IPS-NIHi7 (cell line): ENCODE measurements at regions not wholly inside any gene's neighbourhood (a gene's known extent, or its start where the extent isn't known, plus 50 kb on each side); places are given as distances from the start of the nearest gene placed in this dataset.
"Not testable (repeated sequence)": the region's sequence is repeated elsewhere in the genome, so short reads cannot be mapped to it uniquely, and the experiment has no call there.

Experiments used
- DNase-seq: peaks from one replicate; pipeline ENCODE4 v3.0.0; 2012; ENCODE audit warnings: mixed read lengths; ENCODE audit errors: extremely low spot score

DNA sequence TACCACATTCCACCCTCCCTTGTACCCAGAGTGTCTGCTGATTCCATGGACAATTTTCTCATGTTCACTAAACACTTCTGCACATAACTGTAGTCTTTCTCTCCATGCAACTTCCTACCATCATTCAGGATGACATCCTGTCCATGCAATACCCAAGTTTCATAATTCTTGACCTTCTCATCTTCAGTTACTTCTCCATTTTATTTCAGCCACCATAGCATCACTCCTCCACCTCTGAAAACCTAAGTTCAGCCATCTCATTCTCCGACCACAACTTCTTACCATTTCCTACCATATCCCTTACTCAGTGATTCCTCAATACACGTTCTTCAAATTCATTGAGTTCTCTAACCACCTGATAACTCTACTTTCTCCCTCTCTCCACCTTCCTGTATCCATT, 216.5 kb upstream of the TENT5A start:
- no peak for DNase-seq

DNA sequence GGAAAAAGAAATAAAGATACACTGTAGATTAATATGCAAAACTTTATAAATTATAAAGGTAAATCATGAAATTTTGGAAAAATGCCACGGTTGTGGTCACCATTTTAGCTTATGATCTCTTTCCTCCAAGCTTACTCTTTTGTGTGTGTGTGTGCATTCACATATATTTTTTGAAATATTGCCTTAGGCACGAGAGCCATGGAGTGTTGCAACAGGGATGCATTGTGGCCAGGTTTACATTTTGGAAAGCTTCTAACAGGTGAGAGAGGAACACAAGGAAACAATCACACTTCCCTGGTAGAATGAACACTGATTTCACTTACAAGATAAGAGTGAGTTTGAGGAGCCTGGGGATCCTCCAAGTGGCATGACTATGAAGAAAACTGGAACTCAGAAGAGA, 214.5 kb upstream of the TENT5A start:
- no peak for DNase-seq

DNA sequence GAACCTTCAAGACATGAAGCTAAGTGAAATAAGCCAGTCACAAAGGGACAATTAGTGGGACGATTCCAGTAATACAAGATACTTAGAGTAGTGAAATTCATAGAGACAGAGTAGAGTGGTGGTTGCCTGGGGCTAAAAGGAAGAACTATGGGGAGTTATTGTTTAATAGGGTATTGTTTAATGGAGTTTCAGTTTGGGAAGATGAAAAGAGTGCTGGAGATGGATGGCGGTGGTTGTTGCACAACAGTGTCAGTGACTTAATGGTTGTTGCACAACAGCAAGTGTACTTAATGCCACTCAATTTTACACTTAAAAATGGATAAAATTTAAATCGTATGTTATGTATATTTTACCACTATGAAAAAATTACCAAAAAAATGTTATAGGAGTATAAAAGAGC, 209.7 kb upstream of the TENT5A start:
- DNase-seq: no peak

DNA sequence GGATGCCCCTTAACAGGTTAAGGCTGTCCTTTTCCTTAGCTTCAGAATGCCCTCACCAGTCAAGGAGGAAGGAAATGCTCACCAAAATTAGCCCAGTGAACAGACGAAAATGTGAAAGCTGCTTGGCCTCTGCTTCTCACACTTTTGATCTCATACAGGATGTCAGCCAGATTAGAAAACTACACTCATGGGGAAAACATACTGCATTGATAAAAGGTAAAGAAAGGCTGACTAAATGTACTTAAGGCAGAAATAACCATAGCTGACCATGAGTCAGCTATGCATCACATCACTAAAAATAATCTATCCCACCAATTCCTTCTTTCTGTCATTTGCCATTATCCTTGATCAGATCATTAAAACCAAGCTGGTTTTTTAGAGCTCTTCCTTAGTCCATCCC, 198.4 kb upstream of the TENT5A start:
- DNase-seq: no peak

DNA sequence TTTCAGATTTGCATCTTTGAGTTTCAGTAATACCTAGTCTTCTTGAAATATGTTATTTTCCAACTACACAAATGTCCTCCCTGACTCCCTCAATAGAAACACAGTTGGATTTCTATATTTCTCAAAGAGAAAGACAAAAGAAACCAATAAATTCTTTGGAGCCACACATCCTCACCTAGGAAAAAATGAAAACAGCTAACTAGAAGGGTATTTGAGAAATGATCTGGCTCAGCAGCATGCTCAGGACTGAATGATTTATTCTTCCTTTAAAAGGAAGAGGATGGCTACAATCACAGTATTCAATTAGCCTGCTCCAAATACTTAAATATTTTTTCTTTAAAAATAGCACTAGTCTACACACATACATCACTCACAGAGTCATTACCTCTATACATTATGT, 196.4 kb upstream of the TENT5A start:
- DNase-seq: no peak

DNA sequence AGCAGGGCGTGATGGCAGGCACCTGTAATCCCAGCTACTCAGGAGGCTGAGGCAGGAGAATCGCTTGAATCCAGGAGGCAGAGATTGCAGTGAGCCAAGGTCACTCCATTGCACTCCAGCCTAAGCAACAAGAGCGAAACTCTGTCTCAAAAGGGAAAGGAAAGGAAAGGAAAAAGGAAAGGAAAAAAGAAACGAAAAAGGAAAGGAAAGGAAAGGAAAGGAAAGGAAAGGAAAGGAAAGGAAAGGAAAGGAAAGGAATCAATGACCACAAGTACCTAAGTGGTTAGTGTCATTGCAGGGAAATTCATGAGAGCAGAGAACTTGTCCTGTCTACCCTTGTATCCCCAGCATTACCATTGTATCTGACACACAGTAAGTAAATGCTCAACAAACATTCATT, 195.7 kb upstream of the TENT5A start:
- DNase-seq: not testable (repeated sequence)

DNA sequence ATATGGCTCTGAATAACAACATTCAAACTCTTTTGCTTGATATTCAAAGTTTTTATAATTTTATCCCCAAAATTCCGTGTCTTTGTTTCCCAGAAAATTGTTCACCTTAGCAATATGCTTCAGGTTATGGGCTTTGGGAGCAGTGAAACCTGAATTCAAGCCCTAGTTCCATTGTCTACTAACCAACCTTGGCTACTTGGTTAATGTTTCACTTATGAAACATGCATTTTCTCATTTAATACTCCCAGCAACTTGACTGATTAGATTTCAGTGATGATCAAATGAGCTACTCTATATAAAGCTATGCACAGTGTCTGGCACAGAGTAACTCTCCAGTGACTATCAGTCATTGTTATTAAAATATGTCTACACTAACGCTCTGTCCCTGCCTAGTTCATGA, 192.2 kb upstream of the TENT5A start:
- DNase-seq: no peak

DNA sequence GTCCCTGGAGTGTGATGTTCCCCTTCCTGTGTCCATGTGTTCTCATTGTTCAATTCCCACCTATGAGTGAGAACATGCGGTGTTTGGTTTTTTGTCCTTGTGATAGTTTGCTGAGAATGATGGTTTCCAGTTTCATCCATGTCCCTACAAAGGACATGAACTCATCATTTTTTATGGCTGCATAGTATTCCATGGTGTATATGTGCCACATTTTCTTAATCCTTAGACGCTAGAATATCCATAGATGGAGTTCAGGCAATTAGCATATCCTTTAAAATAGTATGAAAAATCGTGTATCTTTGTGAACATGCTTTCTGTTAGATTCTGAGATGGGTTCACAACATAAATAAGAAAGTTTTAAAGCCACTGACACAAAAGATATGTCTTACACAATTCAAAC, 190.4 kb upstream of the TENT5A start:
- not testable (repeated sequence) for DNase-seq

DNA sequence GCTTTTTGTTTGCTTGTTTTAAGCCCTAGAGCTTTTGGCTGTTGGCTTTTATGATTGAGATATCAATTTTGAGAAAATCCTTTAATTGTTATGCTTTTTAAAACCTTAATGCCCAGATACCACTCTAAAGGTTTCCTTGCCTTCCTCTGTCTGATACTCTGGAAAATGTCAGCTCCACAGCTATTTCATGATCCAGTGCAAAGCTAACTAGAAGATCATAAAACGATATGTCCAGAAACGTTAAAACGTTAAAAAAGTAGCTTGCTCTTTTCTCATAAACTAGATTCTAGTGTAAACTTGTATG, 189.5 kb upstream of the TENT5A start:
- no peak for DNase-seq

DNA sequence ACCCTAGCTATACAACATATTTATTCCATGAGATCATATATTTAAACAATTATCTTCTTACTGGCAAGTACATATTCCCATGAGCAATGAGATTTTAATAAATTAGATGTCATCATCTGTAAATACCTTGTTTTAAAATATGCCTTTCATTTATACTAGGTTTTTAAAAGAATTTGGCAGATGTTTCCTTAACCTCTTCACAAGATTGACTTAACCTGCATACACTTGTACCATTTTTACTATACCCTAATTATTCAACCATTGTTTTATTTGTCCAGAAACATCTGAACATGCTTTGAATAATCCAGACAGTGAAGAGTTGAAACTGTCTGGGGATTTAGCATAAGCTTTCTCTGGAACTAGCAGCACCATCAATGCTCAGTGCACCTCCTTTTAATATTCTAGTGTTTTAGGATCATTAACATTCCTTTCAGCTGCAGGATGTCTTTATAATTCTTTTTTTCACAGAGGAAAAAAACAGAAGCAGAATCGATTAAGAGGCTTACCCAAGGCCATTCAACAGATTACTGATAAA, 188.0 kb upstream of the TENT5A start:
- DNase-seq: no peak

DNA sequence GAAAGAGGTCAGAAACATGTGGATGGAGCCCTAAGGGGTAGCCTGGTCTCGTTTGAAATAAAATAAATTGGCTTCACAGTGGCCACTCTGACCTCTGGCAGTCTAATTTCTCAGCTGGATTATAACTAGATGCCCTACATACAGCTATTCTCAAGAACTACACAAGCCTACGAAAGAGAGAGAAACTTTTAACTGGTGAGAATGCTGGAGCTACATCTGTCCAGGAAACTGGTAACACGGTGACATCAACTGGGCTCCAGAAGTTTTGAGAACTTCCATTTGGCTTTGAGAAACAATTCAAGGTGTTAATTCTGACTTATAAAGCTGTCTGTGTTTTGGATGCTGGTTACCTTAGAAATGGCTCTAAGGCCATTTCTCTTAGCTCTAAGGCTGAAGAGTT, 187.3 kb upstream of the TENT5A start:
- DNase-seq: no peak

DNA sequence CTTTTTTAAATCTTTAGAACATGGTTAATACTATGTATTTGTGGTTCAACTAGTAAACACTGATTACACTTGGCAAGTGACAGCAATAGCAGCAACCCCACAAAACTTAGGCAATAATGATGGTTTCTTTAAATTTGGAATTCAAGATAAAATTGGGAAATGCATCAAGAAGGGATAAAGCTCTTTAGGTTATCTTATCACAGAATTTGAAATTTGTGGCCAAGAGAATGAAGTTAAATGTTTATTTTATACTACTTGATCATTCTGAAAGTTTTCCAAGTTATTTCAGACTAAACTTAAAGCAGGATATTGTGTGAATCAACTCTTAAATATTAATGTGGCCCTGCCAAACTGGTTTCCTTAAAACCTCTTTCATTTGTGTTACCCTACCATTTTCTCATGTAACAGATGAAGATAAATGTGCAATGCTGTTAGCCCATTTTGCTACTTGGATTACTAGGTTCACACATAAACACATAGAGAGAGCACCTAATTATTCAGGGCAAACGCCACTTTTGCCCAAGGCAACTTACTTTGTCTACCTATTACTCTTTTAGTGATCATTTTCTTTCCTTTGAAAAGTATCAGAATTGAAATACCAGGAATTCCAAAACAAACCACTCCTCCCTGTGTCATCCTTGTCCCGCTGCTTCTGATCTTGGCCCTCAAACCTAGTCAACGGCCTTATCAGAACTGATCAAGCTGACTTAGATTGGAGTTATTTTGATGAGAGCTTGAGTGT, 186.7 kb upstream of the TENT5A start:
- no peak for DNase-seq

DNA sequence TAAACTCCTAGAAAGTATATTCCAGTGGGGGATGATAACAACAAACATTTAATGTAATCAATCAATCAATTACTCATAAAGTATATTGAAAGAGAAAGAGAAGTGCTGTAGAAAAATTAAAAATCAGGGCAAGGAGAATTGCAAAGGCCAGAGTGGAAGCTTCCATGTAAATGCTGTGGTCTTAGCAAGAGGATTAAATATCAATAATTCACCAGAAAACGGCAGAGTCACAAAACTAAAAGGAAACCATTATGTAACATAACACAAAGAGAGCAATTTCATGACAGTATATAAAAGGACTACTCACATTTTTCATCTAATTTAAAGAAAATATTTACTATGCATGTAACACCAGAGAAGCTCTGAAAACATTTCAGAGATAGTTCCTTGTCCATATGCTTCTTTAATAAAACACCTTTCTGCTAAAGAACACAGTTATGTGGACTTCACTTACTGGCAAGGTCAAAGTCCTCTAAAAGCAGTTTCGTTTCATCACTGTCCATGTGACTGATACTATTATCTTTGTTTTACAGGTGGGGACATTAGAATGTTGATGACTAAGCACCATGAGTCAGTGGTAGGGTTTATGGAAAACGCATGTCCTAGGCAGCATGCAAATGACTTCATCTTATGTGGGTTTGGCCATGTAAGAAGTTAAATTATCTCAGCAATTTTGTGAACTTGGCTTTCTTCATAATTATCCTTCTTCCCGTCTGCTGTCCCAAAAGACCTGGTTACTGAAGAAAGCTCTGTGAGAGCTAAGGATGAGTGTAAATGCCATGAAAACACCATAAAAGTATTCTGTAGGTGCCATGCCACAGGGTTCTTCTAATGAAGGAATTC, 185.8 kb upstream of the TENT5A start:
- DNase-seq: peak; percentile 11

DNA sequence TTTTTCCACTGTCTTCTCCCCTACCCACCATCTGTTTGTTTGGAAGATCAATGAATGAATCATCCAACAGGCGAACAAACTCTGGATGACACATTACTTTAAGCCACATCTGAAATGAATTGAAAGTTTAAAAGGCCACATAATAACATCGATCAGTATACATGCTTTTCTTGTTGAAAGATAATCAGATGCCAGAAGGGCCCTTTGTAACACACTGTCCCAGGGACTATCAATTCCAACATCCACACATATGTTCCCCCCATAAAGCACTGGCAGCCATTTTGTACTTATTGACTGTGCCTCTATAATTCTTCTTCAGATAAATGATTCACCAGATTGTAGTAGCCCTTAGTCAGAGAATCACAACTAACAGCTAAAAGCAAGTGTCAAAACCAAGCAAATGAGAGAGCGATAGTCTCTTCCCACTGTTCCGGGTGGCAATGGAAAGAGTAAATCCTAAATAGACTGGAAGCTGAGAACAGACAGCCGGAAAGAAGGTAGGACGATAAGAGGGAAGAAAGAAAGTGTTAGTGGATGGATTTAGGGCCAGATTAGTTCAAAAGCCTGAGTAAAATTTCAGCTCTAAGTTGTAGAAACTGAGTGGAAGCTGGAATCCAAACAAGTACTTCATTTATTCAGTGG, 184.9 kb upstream of the TENT5A start:
- DNase-seq: no peak

DNA sequence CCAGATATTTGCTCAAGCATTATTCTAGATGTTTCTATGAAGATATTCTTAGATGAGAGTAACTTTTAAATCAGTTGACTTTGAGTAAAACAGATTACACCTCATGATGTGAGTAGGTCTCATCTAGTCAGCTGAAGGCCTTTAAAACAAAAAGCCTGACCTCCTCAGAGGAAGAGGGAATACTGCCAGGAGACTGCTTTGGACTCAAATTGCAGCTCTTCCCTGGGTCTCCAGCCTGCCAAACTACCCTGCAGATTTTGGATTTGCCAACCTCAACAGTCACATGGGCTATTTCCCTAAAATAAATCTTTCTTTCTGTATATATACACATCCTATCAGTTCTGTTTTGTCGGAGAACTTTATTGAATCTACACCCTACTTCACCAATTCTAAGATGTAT, 182.5 kb upstream of the TENT5A start:
- no peak for DNase-seq

DNA sequence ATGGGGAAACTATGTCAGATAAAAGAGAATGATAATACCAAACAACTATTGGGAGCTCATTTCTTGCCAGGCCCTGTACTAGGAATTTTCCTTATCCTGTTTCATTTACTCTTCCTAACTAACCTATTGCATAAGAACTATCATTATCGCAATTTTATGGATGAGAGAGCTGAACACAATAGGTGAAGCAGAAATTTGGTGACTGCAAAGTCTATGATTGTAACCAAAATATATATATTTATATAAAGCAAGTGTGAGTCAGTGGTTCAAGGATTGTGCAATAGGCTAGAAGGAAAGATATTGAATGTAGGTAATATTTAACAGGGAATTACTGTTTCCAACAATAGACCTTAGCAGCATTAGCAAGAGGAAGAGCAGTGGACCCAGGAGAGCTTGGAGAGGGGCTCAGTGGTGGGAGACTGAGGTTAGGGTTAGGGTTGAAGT, 181.1 kb upstream of the TENT5A start:
- no peak for DNase-seq

DNA sequence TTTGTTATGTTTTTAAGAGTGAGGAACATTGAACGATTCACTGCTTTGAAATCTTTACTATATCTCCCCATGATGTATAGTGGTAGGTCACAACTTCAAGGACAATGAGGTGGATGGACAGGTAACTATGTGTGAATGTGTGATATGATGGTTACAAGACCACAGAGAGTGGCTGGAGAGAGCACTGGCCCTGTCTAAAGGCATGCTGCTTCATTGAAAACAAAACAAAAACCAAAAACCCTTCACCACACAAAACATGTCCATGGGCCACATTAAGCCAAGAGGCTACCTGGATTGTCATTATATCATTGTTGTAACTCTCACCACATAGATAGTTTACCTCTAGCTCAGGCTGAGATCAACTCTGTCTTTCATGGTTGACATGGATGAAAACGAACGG, 180.6 kb upstream of the TENT5A start:
- DNase-seq: no peak

DNA sequence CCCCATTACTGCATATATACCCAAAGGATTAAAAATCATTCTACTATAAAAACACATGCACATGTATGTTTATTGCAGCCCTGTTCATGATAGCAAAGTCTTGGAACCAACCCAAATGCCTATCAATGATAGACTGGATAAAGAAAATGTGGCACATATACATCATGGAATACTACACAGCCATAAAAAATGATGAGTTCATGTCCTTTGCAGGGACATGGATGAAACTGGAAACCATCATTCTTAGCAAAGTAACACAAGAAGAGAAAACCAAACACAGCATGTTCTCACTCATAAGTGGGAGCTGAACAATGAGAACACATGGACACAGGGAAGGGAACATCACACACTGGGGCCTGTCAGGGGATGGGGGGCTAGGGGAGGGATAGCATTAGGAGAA, 180.0 kb upstream of the TENT5A start:
- not testable (repeated sequence) for DNase-seq

DNA sequence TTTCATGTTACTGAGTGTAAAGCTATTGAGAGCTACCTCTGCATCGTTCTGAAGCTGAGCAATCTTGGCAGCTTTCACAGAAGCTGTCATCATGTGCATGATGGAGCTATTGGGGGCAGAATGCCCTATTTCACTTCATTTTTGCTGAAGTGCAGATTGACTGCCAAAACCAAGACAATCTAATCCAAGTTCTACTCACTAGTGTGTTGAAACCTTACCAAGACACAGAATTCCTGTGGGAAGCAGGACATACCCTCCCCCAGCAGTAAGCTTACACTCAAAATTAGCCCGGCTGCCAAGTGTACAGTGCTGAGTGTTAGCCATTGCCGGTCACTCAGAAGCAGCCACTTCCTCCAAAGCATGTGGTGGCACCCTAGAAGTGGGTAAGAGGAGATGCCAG, 177.3 kb upstream of the TENT5A start:
- no peak for DNase-seq

DNA sequence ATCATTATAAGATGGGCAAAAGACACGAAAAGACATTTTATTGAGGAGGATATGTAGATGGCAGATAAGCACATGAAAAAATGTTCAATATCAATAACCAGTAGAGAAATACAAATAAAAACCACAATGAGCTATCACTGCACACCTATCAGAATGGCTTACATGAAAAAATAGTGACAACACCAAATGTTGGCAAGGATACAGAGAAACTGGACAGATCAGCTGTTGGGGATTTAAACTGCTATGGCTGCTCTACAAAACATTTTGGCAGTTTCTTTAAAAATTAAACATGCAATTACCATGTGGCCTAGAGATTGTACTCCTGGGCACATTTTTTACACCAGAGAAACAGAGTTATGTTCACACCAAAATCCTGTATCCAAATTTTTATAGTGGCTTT, 172.7 kb upstream of the TENT5A start:
- DNase-seq: no peak

DNA sequence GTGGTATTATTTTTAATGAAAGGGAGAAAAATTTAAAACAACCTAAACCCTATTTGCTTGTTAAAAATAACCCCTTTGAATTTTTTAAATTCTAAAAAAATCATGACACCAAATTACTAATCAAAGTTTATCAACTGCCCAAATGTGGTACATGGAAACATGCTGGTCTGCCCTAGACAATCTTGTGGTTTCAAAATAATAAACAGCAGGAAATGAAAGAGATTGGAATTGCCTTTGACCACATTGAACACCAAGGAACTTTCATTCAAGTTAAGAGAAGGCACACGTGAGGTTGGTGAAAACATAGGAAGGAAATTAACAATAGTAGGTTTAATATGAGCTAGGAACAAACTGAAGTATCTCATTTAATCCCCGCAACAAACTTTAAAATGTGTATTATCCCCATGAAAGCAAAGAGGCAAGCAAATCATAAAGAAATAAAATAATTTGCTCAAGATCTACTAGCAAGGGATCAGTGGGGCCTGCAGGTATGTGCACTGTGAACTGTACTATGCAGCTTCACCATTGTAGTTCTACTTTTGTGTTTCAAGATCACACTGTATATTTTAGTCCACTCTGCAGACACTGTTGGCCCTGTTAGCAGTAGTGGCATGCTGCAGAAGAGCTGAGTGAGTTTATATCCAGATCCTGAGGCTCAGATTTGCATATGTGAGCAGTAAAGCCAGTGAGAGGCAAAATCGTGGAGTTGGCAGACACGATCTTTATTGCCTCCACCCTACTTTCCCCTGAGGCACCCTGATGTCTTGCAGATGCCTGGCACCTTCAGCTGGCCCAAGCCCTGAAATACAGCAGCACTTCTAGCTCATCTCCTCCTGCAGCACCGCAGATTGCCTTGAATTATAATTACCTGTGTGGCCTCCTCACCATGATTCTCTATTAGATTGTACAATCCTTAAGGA, 157.8 kb upstream of the TENT5A start:
- DNase-seq: no peak

DNA sequence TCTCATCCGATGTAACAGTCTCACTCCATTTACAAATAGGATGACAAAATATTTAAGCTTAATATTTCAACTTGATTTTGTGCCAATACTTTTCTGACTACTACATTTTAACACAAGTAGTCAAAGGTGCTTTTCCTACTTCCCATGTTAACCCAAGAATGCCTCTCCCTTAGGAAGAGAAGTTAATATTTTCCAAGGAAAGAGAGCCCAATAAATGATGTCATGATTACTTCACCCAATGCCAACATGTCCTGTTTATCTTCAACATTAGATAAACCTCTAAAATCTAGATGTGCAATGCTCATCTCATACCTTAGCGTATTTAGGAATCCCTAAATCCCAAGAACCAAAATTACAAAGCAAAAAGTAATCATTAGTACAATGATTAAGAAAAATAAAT, 156.7 kb upstream of the TENT5A start:
- DNase-seq: no peak
